Adrenal gland (tissue), 5 donors: ENCODE measurements at regions not wholly inside any gene's neighbourhood (a gene's known extent, or its start where the extent isn't known, plus 50 kb on each side); places are given as distances from the start of the nearest gene placed in this dataset.

Source experiments
- CTCF ChIP-seq, 6 experiments: fragments of 450-650 bp in 4 of 6; fragments of 200-600 bp in 2 of 6; sonication (generic) in 1 of 6; IDR thresholded peaks; 1 replicate in 5 of 6; 2 replicates in 1 of 6; pipeline versions ENCODE4 v1.5.1 to v1.8.0; 2016 to 2021; ENCODE audit warnings: antibody characterized with exemption in 6 of 6, mild to moderate bottlenecking in 2 of 6, moderate library complexity in 1 of 6
- POLR2A ChIP-seq, 2 donors: fragments of 450-650 bp; IDR thresholded peaks; one replicate each; pipeline ENCODE4 v1.6.1; 2017; ENCODE audit warnings: antibody characterized with exemption in 2 of 2, mild to moderate bottlenecking in 2 of 2, moderate library complexity in 1 of 2
- donor health status: DM: no; HTN: no; CAD: no.

GRCh38 chr10:36087006-36088005, 445.2 kb upstream of the FZD8 start:
- no peak for TF ChIP-seq CTCF (IDR thresholded peaks at IDR 0.05)
- no peak for TF ChIP-seq POLR2A (IDR thresholded peaks at IDR 0.05)
